Immature natural killer cell (primary cell): ENCODE measurements at regions not wholly inside any gene's neighbourhood (a gene's known extent, or its start where the extent isn't known, plus 50 kb on each side); places are given as distances from the start of the nearest gene placed in this dataset.
"Not testable (repeated sequence)": the region's sequence is repeated elsewhere in the genome, so short reads cannot be mapped to it uniquely, and the experiment has no call there.

Experiments used
- DNase-seq, 3 donors: peaks; one replicate each; pipeline ENCODE4 v3.0.0; 2022; ENCODE audit warnings: mixed read lengths in 1 of 3
- H3K27ac Mint-ChIP-seq, 6 donors: one replicate each; pipeline ENCODE4 v1.8.0; 2020; ENCODE audit warnings: mixed read lengths in 6 of 6, mild to moderate bottlenecking in 5 of 6, inconsistent platforms in 4 of 6, moderate library complexity in 3 of 6
- H3K27me3 Mint-ChIP-seq, 3 donors: one replicate each; pipeline ENCODE4 v1.8.0; 2020 to 2021; ENCODE audit warnings: low read depth in 3 of 3, mild to moderate bottlenecking in 3 of 3, mixed read lengths in 3 of 3, moderate library complexity in 3 of 3, inconsistent platforms in 1 of 3
- H3K36me3 Mint-ChIP-seq, 3 donors: one replicate each; pipeline ENCODE4 v1.8.0; 2020; ENCODE audit warnings: mixed read lengths in 3 of 3, inconsistent platforms in 2 of 3, mild to moderate bottlenecking in 2 of 3
- H3K4me1 Mint-ChIP-seq, 2 donors: one replicate each; pipeline ENCODE4 v1.8.0; 2020; ENCODE audit warnings: inconsistent platforms in 2 of 2, mild to moderate bottlenecking in 2 of 2, mixed read lengths in 2 of 2, moderate library complexity in 1 of 2
- H3K4me3 Mint-ChIP-seq, 5 donors: one replicate each; pipeline ENCODE4 v1.8.0; 2020; ENCODE audit warnings: mild to moderate bottlenecking in 5 of 5, mixed read lengths in 5 of 5, inconsistent platforms in 3 of 5, moderate library complexity in 3 of 5
- H3K9me3 Mint-ChIP-seq, 6 donors: one replicate each; pipeline ENCODE4 v1.8.0; 2020; ENCODE audit warnings: mild to moderate bottlenecking in 6 of 6, mixed read lengths in 6 of 6, inconsistent platforms in 4 of 6, moderate library complexity in 3 of 6

DNA sequence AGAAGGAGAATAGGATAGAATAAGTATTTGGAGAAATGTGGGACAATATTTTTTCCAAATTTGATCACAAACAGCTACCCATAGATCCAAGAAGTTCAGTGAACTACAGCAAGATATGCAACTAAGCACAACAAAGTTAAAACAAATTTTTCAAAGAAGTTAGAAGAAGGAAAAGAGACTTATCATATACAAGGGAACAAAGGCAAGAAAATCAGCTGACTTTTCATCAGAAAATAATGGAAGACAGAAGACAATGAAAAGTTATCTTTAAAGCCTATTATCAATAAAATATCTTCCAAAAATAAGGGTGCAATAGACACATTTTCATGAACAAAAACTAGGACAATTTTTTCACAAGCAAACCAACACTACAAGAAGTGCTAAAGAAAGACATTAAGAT, 202.8 kb upstream of the FN1 start:
- DNase-seq: no peak
- H3K4me1 Mint-ChIP-seq: no peaks in the 10 kb centered on the region
- H3K27ac Mint-ChIP-seq: no peak overlapping the region
- peaks cover 0 to 3% (median 2%) of the 10 kb centered on the region in 3 donors for H3K36me3 Mint-ChIP-seq
- peaks cover 0 to 10% (median 5%) of the 10 kb centered on the region in 3 donors for H3K27me3 Mint-ChIP-seq
- H3K4me3 Mint-ChIP-seq: no peak overlapping the region
- peaks cover 5 to 39% (median 14%) of the 10 kb centered on the region in 6 donors for H3K9me3 Mint-ChIP-seq

DNA sequence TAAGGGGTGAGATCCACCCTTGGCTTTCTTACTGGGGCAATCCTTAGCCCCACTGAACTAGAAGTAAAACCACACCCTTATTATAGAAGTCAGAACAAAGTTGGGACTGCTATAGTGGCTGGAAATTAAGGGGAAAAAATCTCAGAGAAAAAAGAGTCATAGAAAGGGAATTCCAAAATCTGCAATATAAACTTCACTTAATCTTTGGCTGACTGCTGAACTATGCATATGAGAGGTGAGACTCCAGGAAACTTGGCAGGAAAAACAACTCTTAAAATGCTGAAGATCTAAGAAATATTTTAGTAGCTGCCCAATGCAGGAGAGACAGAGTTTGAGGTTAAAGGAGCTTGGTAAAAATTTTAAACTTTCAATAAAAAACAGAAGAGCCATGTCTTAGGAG, 201.8 kb upstream of the FN1 start:
- Mint-ChIP-seq H3K9me3 (peaks cover 13 to 49% (median 21%) of the 10 kb centered on the region in 6 donors), H3K4me3 (no peak overlapping the region), H3K27ac (no peak overlapping the region), H3K27me3 (peaks cover 0 to 12% (median 5%) of the 10 kb centered on the region in 3 donors), H3K36me3 (peaks cover 2 to 3% (median 3%) of the 10 kb centered on the region in 3 donors), H3K4me1 (no peaks in the 10 kb centered on the region)
- no peak for DNase-seq

DNA sequence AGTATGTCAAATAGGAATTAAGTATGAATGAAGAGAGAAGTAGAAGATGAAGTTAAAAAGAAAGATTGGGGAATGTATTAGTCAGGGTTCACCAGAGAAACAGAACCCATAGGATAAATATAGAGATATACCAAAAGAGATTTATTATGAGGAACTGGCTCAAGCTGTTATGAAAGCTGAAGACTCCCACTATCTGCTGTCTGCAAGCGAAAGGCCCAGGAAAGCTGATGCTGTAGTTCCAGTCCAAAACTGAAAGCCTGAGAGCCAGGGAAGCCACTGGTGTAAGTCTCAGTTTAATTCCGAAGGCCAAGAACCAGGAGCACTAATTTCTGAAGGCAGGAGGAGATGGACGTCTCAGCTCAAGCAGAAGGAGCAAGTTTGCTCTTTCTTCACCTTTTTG, 200.9 kb upstream of the FN1 start:
- H3K4me3 Mint-ChIP-seq: no peak overlapping the region
- peaks cover 2 to 3% (median 3%) of the 10 kb centered on the region in 3 donors for H3K36me3 Mint-ChIP-seq
- no peak overlapping the region for H3K27ac Mint-ChIP-seq
- peaks cover 0 to 12% (median 5%) of the 10 kb centered on the region in 3 donors for H3K27me3 Mint-ChIP-seq
- no peak for DNase-seq
- no peaks in the 10 kb centered on the region for H3K4me1 Mint-ChIP-seq
- peaks cover 10 to 55% (median 24%) of the 10 kb centered on the region in 6 donors for H3K9me3 Mint-ChIP-seq

- Mint-ChIP-seq H3K27me3 (peaks cover 0 to 9% (median 4%) of the 10 kb centered on the region in 3 donors), H3K4me1 (no peaks in the 10 kb centered on the region), H3K9me3 (peaks cover 11 to 61% (median 24%) of the 10 kb centered on the region in 6 donors), H3K4me3 (no peak overlapping the region), H3K27ac (no peak overlapping the region), H3K36me3 (peaks cover 2 to 3% (median 3%) of the 10 kb centered on the region in 3 donors)
- DNase-seq: no peak
Observed at GRCh38 chr2:215635788-215636139, 199.9 kb upstream of the FN1 start.

GRCh38 chr2:215635071-215635787, 199.4 kb upstream of the FN1 start:
- peaks cover 2 to 3% (median 3%) of the 10 kb centered on the region in 3 donors for H3K36me3 Mint-ChIP-seq
- DNase-seq: no peak

DNA sequence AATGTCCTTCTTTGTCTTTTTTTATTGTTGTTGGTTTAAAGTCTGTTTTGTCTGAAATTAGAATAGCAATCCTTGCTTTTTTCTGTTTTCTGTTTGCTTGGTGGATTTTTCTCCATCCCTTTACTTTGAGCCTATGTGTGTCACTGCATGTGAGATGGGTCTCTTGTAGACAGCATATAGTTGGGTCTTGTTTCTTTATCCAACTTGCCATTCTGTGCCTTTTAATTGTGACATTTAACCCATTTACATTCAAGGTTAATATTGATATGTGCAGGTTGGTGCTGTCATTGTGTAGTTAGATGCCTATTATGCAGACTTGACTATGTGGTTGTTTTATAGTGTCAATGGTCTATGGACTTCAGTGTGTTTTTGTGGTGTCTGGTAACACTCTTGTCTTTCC, 197.5 kb upstream of the FN1 start:
- Mint-ChIP-seq H3K27me3 (peaks cover 0 to 9% (median 7%) of the 10 kb centered on the region in 3 donors), H3K9me3 (peaks cover 11 to 51% (median 22%) of the 10 kb centered on the region in 6 donors), H3K4me3 (no peak overlapping the region), H3K4me1 (no peaks in the 10 kb centered on the region), H3K36me3 (peaks cover 0 to 3% (median 3%) of the 10 kb centered on the region in 3 donors), H3K27ac (no peak overlapping the region)
- no peak for DNase-seq

More at GRCh38 chr2:215635071-215635787, 199.4 kb upstream of the FN1 start:
- Mint-ChIP-seq H3K27ac (no peak overlapping the region), H3K9me3 (peaks cover 11 to 61% (median 24%) of the 10 kb centered on the region in 6 donors), H3K4me1 (no peaks in the 10 kb centered on the region), H3K4me3 (no peak overlapping the region), H3K27me3 (peaks cover 0 to 9% (median 7%) of the 10 kb centered on the region in 3 donors)

DNA sequence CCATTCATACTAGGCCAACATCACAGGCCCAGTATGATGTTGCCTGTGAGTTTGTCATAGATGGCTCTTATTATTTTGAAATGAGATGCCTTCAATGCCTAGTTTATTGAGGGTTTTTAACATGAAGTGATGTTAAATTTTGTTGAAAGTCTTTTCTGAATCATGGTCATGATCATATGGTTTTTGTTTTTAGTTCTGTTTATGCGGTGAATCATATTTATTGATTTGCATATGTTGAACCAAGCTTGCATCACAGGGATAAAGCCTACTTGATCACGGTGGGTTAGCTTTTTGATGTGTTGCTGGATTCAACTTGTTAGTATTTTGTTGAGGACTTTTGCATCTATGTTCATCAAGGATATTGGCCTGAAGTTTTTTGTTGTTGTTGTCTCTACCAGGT, 195.8 kb upstream of the FN1 start:
- H3K4me1 Mint-ChIP-seq: no peaks in the 10 kb centered on the region
- peaks cover 0 to 3% (median 3%) of the 10 kb centered on the region in 3 donors for H3K36me3 Mint-ChIP-seq
- no peak overlapping the region for H3K4me3 Mint-ChIP-seq
- no peak for DNase-seq
- peaks cover 11 to 39% (median 21%) of the 10 kb centered on the region in 6 donors for H3K9me3 Mint-ChIP-seq
- peaks cover 0 to 7% (median 4%) of the 10 kb centered on the region in 3 donors for H3K27me3 Mint-ChIP-seq
- H3K27ac Mint-ChIP-seq: no peak overlapping the region

- H3K27me3 Mint-ChIP-seq, H3K4me3 Mint-ChIP-seq, H3K36me3 Mint-ChIP-seq: not testable (repeated sequence)
Observed at GRCh38 chr2:215630796-215631195, 194.9 kb upstream of the FN1 start.

DNA sequence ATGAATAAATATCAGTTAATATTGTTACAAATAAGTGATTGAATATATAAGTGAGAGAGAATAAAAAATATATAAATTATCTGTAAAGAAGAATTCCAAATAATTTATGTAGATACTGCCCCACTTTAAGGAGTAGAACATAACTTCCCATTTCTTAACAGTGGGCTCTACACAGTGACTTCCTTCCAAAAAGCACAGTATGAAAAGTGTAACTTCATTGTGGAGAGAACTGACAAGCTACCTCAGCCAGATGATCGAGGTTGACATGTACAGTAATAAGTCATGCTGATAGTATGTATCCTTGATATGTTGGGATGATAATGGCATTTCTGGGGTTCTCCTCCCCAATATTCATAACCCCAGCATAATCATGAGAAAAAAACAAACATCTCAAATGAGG, 191.9 kb upstream of the FN1 start:
- Mint-ChIP-seq H3K27me3 (peaks cover 0 to 4% (median 0%) of the 10 kb centered on the region in 3 donors), H3K4me1 (no peaks in the 10 kb centered on the region), H3K4me3 (no peak overlapping the region), H3K27ac (no peak overlapping the region), H3K9me3 (peaks cover 0 to 15% (median 4%) of the 10 kb centered on the region in 6 donors), H3K36me3 (no peaks in the 10 kb centered on the region)
- no peak for DNase-seq

More at GRCh38 chr2:215630796-215631195, 194.9 kb upstream of the FN1 start:
- H3K27ac Mint-ChIP-seq, H3K4me1 Mint-ChIP-seq, DNase-seq: not testable (repeated sequence)
- peaks cover 11 to 37% (median 18%) of the 10 kb centered on the region in 6 donors for H3K9me3 Mint-ChIP-seq

GRCh38 chr2:215626812-215627281, 191.0 kb upstream of the FN1 start:
- Mint-ChIP-seq H3K4me3 (no peak overlapping the region), H3K27me3 (peaks cover 0 to 4% (median 0%) of the 10 kb centered on the region in 3 donors), H3K27ac (no peak overlapping the region), H3K36me3 (no peaks in the 10 kb centered on the region), H3K4me1 (no peaks in the 10 kb centered on the region), H3K9me3 (peaks cover 0 to 7% (median under 1%) of the 10 kb centered on the region in 6 donors)
- DNase-seq: no peak

- no peak for DNase-seq
- H3K9me3 Mint-ChIP-seq: no peaks in the 10 kb centered on the region
- H3K4me1 Mint-ChIP-seq: no peaks in the 10 kb centered on the region
- no peak overlapping the region for H3K4me3 Mint-ChIP-seq
- no peaks in the 10 kb centered on the region for H3K36me3 Mint-ChIP-seq
- no peak overlapping the region for H3K27ac Mint-ChIP-seq
- peaks cover 0 to 6% (median 0%) of the 10 kb centered on the region in 3 donors for H3K27me3 Mint-ChIP-seq
Observed at GRCh38 chr2:215626063-215626462, 190.2 kb upstream of the FN1 start.

- Mint-ChIP-seq H3K36me3 (peaks cover 0 to 3% (median 0%) of the 10 kb centered on the region in 3 donors), H3K4me3 (no peak overlapping the region), H3K27me3 (peaks cover 0 to 3% (median 2%) of the 10 kb centered on the region in 3 donors), H3K27ac (no peak overlapping the region), H3K4me1 (no peaks in the 10 kb centered on the region), H3K9me3 (no peaks in the 10 kb centered on the region)
- no peak for DNase-seq
Observed at GRCh38 chr2:215625207-215625606, 189.3 kb upstream of the FN1 start.

DNA sequence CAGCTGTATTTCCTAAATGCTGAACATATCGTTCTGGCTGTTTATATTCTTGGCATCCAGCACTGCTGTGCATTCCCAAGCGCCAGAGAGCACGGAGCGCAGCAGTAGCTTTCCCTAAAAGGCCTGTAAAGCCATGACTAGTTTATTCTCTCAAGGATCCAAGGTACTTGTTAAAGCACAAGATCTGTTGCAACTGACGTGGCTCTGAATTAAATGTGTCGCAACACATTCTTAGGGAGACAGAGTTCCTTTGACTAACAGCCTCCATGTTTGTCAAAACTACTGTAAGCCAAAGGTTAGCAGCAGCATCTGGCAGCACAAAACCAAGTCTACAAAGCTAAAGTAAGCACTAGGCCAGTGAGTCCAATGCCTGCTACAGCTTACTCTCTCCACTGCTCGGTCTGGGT, 188.6 kb upstream of the FN1 start:
- peaks cover 0 to 3% (median 0%) of the 10 kb centered on the region in 3 donors for H3K36me3 Mint-ChIP-seq
- no peaks in the 10 kb centered on the region for H3K9me3 Mint-ChIP-seq
- H3K4me1 Mint-ChIP-seq: no peaks in the 10 kb centered on the region
- H3K4me3 Mint-ChIP-seq: no peak overlapping the region
- H3K27ac Mint-ChIP-seq: no peak overlapping the region
- peaks cover 0 to 7% (median 2%) of the 10 kb centered on the region in 3 donors for H3K27me3 Mint-ChIP-seq
- no peak for DNase-seq

- no peak overlapping the region for H3K4me3 Mint-ChIP-seq
- no peak for DNase-seq
- H3K36me3 Mint-ChIP-seq: peaks cover 0 to 3% (median 0%) of the 10 kb centered on the region in 3 donors
- H3K4me1 Mint-ChIP-seq: no peaks in the 10 kb centered on the region
- no peak overlapping the region for H3K27ac Mint-ChIP-seq
- no peaks in the 10 kb centered on the region for H3K9me3 Mint-ChIP-seq
- peaks cover 0 to 8% (median 2%) of the 10 kb centered on the region in 3 donors for H3K27me3 Mint-ChIP-seq
Observed at GRCh38 chr2:215622837-215623236, 187.0 kb upstream of the FN1 start.
